WTC11 (cell line): ENCODE measurements at regions not wholly inside any gene's neighbourhood (a gene's known extent, or its start where the extent isn't known, plus 50 kb on each side); places are given as distances from the start of the nearest gene placed in this dataset.

ENCODE experiments used
- ATAC-seq: fragments of 200-7000 bp; cut with Tn5 transposase; 2 replicates; pipeline ENCODE4 v1.10.0; 2021; ENCODE audit warnings: mild to moderate bottlenecking, moderate library complexity
- CTCF ChIA-PET: fragments of 300-600 bp; sonication (Branson Sonifier 250); formaldehyde crosslinking; loops from one replicate; lab custom pipeline; 2021; ENCODE audit warnings: antibody characterized with exemption; lab: Charles Lee
- POLR2A ChIA-PET: fragments of 350-600 bp; sonication (Branson Sonifier 250); formaldehyde crosslinking; loops from one replicate; lab custom pipeline; 2021; ENCODE audit warnings: antibody characterized with exemption; lab: Charles Lee
- DNase-seq: peaks from one replicate; pipeline ENCODE4 v3.0.0; 2021; ENCODE audit warnings: low spot score
- H3K27ac Mint-ChIP-seq: 2 replicates; pipeline ENCODE4 v1.8.0; 2021; ENCODE audit warnings: mixed read lengths
- H3K27me3 Mint-ChIP-seq: 2 replicates; pipeline ENCODE4 v1.8.0; 2021; ENCODE audit warnings: low read depth, mild to moderate bottlenecking, moderate library complexity, mixed read lengths
- H3K36me3 Mint-ChIP-seq: 2 replicates; pipeline ENCODE4 v1.8.0; 2021; ENCODE audit warnings: mixed read lengths
- H3K4me1 Mint-ChIP-seq: 2 replicates; pipeline ENCODE4 v1.8.0; 2022; ENCODE audit warnings: mixed read lengths
- H3K4me3 Mint-ChIP-seq: 2 replicates; pipeline ENCODE4 v1.8.0; 2021; ENCODE audit warnings: mild to moderate bottlenecking, moderate library complexity, mixed read lengths
- H3K9me3 Mint-ChIP-seq: 2 replicates; pipeline ENCODE4 v1.8.0; 2021; ENCODE audit warnings: mixed read lengths
- ATF1 ChIP-seq: sonication (generic); formaldehyde crosslinking; IDR thresholded peaks from 2 replicates; pipeline ENCODE4 v1.8.1; 2023; ENCODE audit warnings: mild to moderate bottlenecking, moderate library complexity, missing genetic modification reagents
- CBFB ChIP-seq: sonication (generic); formaldehyde crosslinking; IDR thresholded peaks from 2 replicates; pipeline ENCODE4 v1.8.1; 2022; ENCODE audit warnings: mild to moderate bottlenecking, low read depth, missing genetic modification reagents
- CREB1 ChIP-seq: sonication (generic); formaldehyde crosslinking; IDR thresholded peaks from 2 replicates; pipeline ENCODE4 v1.8.0; 2023; ENCODE audit warnings: mild to moderate bottlenecking, missing genetic modification reagents
- CREM ChIP-seq: sonication (generic); formaldehyde crosslinking; IDR thresholded peaks from 2 replicates; pipeline ENCODE4 v1.8.1; 2022; ENCODE audit warnings: mild to moderate bottlenecking, missing genetic modification reagents, moderate library complexity
- CTCF ChIP-seq: fragments of 200-600 bp; IDR thresholded peaks from 2 replicates; pipeline ENCODE4 v1.8.0; 2022; ENCODE audit warnings: antibody characterized with exemption
- ELF4 ChIP-seq: sonication (generic); formaldehyde crosslinking; IDR thresholded peaks from 2 replicates; pipeline ENCODE4 v1.8.1; 2022; ENCODE audit warnings: low read depth, mild to moderate bottlenecking, moderate library complexity, missing genetic modification reagents
- FOXK1 ChIP-seq: sonication (generic); formaldehyde crosslinking; IDR thresholded peaks from 2 replicates; pipeline ENCODE4 v1.8.0; 2022; ENCODE audit warnings: mild to moderate bottlenecking, moderate library complexity, missing genetic modification reagents
- GTF2I ChIP-seq: fragments of 250-450 bp; sonication (Bioruptor Pico); conservative IDR thresholded peaks from 2 replicates; pipeline ENCODE4 v1.4.0; 2021; ENCODE audit warnings: mild to moderate bottlenecking
- HMGA2 ChIP-seq: fragments of 250-450 bp; sonication (Bioruptor Pico); IDR thresholded peaks from 2 replicates; pipeline ENCODE4 v1.4.0; 2021; ENCODE audit warnings: mild to moderate bottlenecking, moderate library complexity
- NFATC4 ChIP-seq: fragments of 250-450 bp; sonication (Bioruptor Pico); IDR thresholded peaks from 2 replicates; pipeline ENCODE4 v1.9.0; 2021; ENCODE audit warnings: mild to moderate bottlenecking
- NFYB ChIP-seq: sonication (generic); formaldehyde crosslinking; conservative IDR thresholded peaks from 2 replicates; pipeline ENCODE4 v1.8.0; 2022; ENCODE audit warnings: low read depth, missing genetic modification reagents
- NR1H2 ChIP-seq: sonication (generic); formaldehyde crosslinking; IDR thresholded peaks from 2 replicates; pipeline ENCODE4 v1.9.0; 2021; ENCODE audit warnings: mild to moderate bottlenecking, moderate library complexity, missing genetic modification reagents
- PRDM15 ChIP-seq: sonication (generic); formaldehyde crosslinking; IDR thresholded peaks from 2 replicates; pipeline ENCODE4 v1.8.0; 2022; ENCODE audit warnings: missing genetic modification reagents
- SP1 ChIP-seq: sonication (generic); formaldehyde crosslinking; conservative IDR thresholded peaks from 2 replicates; pipeline ENCODE4 v1.8.1; 2022; ENCODE audit warnings: missing genetic modification reagents
- USF2 ChIP-seq: sonication (generic); formaldehyde crosslinking; IDR thresholded peaks from 2 replicates; pipeline ENCODE4 v1.8.1; 2023; ENCODE audit warnings: mild to moderate bottlenecking, missing genetic modification reagents, moderate library complexity
- ZNF423 ChIP-seq: fragments of 250-450 bp; sonication (Bioruptor Pico); IDR thresholded peaks from 2 replicates; pipeline ENCODE4 v2.1.2; 2022; ENCODE audit warnings: mild to moderate bottlenecking, moderate library complexity

- no peak for DNase-seq
- CTCF ChIA-PET, result no interaction called here
- Mint-ChIP-seq H3K36me3 (no peaks in the 10 kb centered on the region), H3K9me3 (no peaks in the 10 kb centered on the region), H3K4me1 (peaks cover 2% of the 10 kb centered on the region), H3K27ac (0 out of 2 replicates have a peak overlapping the region, but pooled peaks have one; percentile 44), H3K4me3 (no peak overlapping the region), H3K27me3 (no peaks in the 10 kb centered on the region)
- ATAC-seq, result no peak
- POLR2A ChIA-PET, result no interaction called here
- TF ChIP-seq NR1H2 (CRISPR knock-in tag) (no peak), ZNF423 (no peak), PRDM15 (CRISPR knock-in tag) (no peak), GTF2I (CRISPR knock-in tag) (no peak), ATF1 (CRISPR knock-in tag) (no peak)
Observed at GRCh38 chr5:60488466-60489130, 211.4 kb downstream of the DEPDC1B start.

GRCh38 chr5:60487885-60488442, 212.0 kb downstream of the DEPDC1B start:
- ATAC-seq (no peak), DNase-seq (no peak)
- ChIA-PET CTCF (no interaction called here), POLR2A (no interaction called here)
- Mint-ChIP-seq H3K4me3 (no peak overlapping the region), H3K9me3 (no peaks in the 10 kb centered on the region), H3K27ac (no peak overlapping the region)
- TF ChIP-seq ELF4 (CRISPR knock-in tag), result no peak
- no peak for TF ChIP-seq CREB1 (CRISPR knock-in tag)
- TF ChIP-seq, all 79 proteins: peak for 0
- no peaks in the 10 kb centered on the region for H3K36me3 Mint-ChIP-seq
- no peaks in the 10 kb centered on the region for H3K4me1 Mint-ChIP-seq
- H3K27me3 Mint-ChIP-seq, result no peaks in the 10 kb centered on the region

GRCh38 chr5:60487476-60487875, 212.5 kb downstream of the DEPDC1B start:
- no peak for ATAC-seq
- no peak overlapping the region for H3K4me3 Mint-ChIP-seq
- H3K9me3 Mint-ChIP-seq, result no peaks in the 10 kb centered on the region
- H3K27me3 Mint-ChIP-seq, result no peaks in the 10 kb centered on the region
- ChIA-PET CTCF (no interaction called here), POLR2A (no interaction called here)
- H3K4me1 Mint-ChIP-seq, result no peaks in the 10 kb centered on the region
- no peak for DNase-seq
- H3K36me3 Mint-ChIP-seq, result no peaks in the 10 kb centered on the region
- H3K27ac Mint-ChIP-seq, result no peak overlapping the region
- no peak for TF ChIP-seq CREM (CRISPR knock-in tag)
- TF ChIP-seq NFYB, result no peak
- TF ChIP-seq USF2 (CRISPR knock-in tag), result no peak
- no peak for TF ChIP-seq NFATC4 (CRISPR knock-in tag)
- no peak for TF ChIP-seq HMGA2 (CRISPR knock-in tag)
- TF ChIP-seq SP1, result no peak
- TF ChIP-seq CREB1 (CRISPR knock-in tag), result no peak
- no peak for TF ChIP-seq CTCF
- TF ChIP-seq CBFB (CRISPR knock-in tag), result no peak
- no peak for TF ChIP-seq FOXK1 (CRISPR knock-in tag)
